WTC11 (cell line): ENCODE measurements at regions not wholly inside any gene's neighbourhood (a gene's known extent, or its start where the extent isn't known, plus 50 kb on each side); places are given as distances from the start of the nearest gene placed in this dataset.

Experiments
- FOXK1 ChIP-seq: sonication (generic); formaldehyde crosslinking; IDR thresholded peaks from 2 replicates; pipeline ENCODE4 v1.8.0; 2022; ENCODE audit warnings: mild to moderate bottlenecking, moderate library complexity, missing genetic modification reagents
- NR2C2 ChIP-seq: sonication (generic); formaldehyde crosslinking; IDR thresholded peaks from 2 replicates; pipeline ENCODE4 v1.8.0; 2022; ENCODE audit warnings: mild to moderate bottlenecking, missing genetic modification reagents
- SP1 ChIP-seq: sonication (generic); formaldehyde crosslinking; conservative IDR thresholded peaks from 2 replicates; pipeline ENCODE4 v1.8.1; 2022; ENCODE audit warnings: missing genetic modification reagents
- TF ChIP-seq, protein P1 (sequence below): sonication (generic); formaldehyde crosslinking; conservative IDR thresholded peaks from 2 replicates; pipeline ENCODE4 v1.8.1; 2022; ENCODE audit warnings: mild to moderate bottlenecking, missing genetic modification reagents
- TF ChIP-seq, protein P2 (sequence below): fragments of 200-600 bp; IDR thresholded peaks from 2 replicates; pipeline ENCODE4 v1.8.0; 2022; ENCODE audit warnings: antibody characterized with exemption
- TF ChIP-seq, protein P3 (sequence below): sonication (generic); formaldehyde crosslinking; IDR thresholded peaks from 2 replicates; pipeline ENCODE4 v1.8.0; 2022; ENCODE audit warnings: mild to moderate bottlenecking, missing genetic modification reagents

DNA sequence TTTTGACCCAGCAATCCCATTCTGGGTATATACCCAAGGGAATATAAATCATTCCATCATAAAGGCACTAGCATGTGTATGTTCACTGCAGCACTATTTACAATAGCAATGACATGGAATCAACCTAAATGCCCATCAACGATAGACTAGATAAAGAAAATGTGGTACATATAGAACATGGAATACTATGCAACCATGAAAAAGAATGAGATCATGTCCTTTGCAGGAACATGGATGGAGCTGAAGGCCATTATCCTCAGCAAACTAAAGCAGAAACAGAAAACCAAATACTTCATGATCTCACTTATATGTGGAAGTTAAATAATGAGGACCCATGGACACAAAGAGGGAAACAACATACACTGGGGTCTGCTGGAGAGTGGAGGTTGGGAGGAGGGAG is 58.0 kb upstream of the STARD3NL start:
- TF ChIP-seq, protein P1, sequence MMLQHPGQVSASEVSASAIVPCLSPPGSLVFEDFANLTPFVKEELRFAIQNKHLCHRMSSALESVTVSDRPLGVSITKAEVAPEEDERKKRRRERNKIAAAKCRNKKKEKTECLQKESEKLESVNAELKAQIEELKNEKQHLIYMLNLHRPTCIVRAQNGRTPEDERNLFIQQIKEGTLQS (CRISPR knock-in tag), result no peak
- TF ChIP-seq FOXK1 (CRISPR knock-in tag) (no peak), SP1 (no peak), NR2C2 (CRISPR knock-in tag) (no peak)
- TF ChIP-seq, protein P2, sequence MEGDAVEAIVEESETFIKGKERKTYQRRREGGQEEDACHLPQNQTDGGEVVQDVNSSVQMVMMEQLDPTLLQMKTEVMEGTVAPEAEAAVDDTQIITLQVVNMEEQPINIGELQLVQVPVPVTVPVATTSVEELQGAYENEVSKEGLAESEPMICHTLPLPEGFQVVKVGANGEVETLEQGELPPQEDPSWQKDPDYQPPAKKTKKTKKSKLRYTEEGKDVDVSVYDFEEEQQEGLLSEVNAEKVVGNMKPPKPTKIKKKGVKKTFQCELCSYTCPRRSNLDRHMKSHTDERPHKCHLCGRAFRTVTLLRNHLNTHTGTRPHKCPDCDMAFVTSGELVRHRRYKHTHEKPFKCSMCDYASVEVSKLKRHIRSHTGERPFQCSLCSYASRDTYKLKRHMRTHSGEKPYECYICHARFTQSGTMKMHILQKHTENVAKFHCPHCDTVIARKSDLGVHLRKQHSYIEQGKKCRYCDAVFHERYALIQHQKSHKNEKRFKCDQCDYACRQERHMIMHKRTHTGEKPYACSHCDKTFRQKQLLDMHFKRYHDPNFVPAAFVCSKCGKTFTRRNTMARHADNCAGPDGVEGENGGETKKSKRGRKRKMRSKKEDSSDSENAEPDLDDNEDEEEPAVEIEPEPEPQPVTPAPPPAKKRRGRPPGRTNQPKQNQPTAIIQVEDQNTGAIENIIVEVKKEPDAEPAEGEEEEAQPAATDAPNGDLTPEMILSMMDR, result no peak
- TF ChIP-seq, protein P3, sequence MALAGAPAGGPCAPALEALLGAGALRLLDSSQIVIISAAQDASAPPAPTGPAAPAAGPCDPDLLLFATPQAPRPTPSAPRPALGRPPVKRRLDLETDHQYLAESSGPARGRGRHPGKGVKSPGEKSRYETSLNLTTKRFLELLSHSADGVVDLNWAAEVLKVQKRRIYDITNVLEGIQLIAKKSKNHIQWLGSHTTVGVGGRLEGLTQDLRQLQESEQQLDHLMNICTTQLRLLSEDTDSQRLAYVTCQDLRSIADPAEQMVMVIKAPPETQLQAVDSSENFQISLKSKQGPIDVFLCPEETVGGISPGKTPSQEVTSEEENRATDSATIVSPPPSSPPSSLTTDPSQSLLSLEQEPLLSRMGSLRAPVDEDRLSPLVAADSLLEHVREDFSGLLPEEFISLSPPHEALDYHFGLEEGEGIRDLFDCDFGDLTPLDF (CRISPR knock-in tag), result no peak
